H1 (cell line): ENCODE measurements at regions not wholly inside any gene's neighbourhood (a gene's known extent, or its start where the extent isn't known, plus 50 kb on each side); places are given as distances from the start of the nearest gene placed in this dataset.

Experiments
- CTCF ChIA-PET: fragments of 300-600 bp; sonication (Branson Sonifier 250); formaldehyde crosslinking; loops from one replicate; lab custom pipeline; 2021; ENCODE audit not compliant: partially characterized antibody; lab: Charles Lee
- POLR2A ChIA-PET: fragments of 300-600 bp; sonication (Branson Sonifier 250); formaldehyde crosslinking; loops from one replicate; lab custom pipeline; 2021; ENCODE audit warnings: inconsistent platforms; ENCODE audit not compliant: partially characterized antibody; lab: Charles Lee
- DNase-seq, 2 experiments: peaks; one replicate each; pipeline versions ENCODE4 v3.0.0 to v3.0.0-alpha.2; 2010 to 2022; ENCODE audit warnings: low spot score in 2 of 2, low read depth in 1 of 2, mixed read lengths in 1 of 2
- FAIRE-seq: peaks from 2 replicates; lab custom pipeline; 2011; peaks lifted over from hg19 to GRCh38; lab: Jason Lieb, UNC
- H2AFZ ChIP-seq: 2 replicates; pipeline ENCODE4 v1.8.1; 2012; ENCODE audit warnings: low read length, inconsistent platforms
- H2AK5ac ChIP-seq: 2 replicates; pipeline ENCODE4 v1.6.1; 2013; ENCODE audit warnings: low read depth, low read length
- H2BK120ac ChIP-seq: replicated peaks from 2 replicates; pipeline ENCODE3; 2013; ENCODE audit warnings: low read depth, low read length, inconsistent platforms
- H2BK12ac ChIP-seq: 2 replicates; pipeline ENCODE4 v1.6.1; 2013; ENCODE audit warnings: low read depth, low read length
- H2BK15ac ChIP-seq: 2 replicates; pipeline ENCODE4 v1.6.1; 2013; ENCODE audit warnings: low read length
- H2BK20ac ChIP-seq: 2 replicates; pipeline ENCODE4 v1.6.1; 2013; ENCODE audit warnings: low read length
- H2BK5ac ChIP-seq: 2 replicates; pipeline ENCODE4 v1.6.1; 2013; ENCODE audit warnings: low read depth, low read length
- H3K14ac ChIP-seq: 2 replicates; pipeline ENCODE4 v1.6.1; 2013; ENCODE audit warnings: inconsistent platforms; ENCODE audit not compliant: insufficient read length
- H3K18ac ChIP-seq: 2 replicates; pipeline ENCODE4 v1.6.1; 2013; ENCODE audit warnings: low read length; ENCODE audit errors: extremely low read depth
- H3K23ac ChIP-seq: 2 replicates; pipeline ENCODE4 v1.6.1; 2013; ENCODE audit warnings: inconsistent platforms; ENCODE audit not compliant: insufficient read length
- H3K23me2 ChIP-seq: 2 replicates; pipeline ENCODE4 v1.6.1; 2013; ENCODE audit warnings: low read depth, low read length
- H3K27ac ChIP-seq: 2 replicates; pipeline ENCODE4 v1.6.1; 2011; ENCODE audit warnings: low read depth, low read length, inconsistent platforms
- H3K27me3 ChIP-seq, 4 experiments: replicated peaks in 1 of 4; 1 replicate in 1 of 4; 2 replicates in 3 of 4; pipeline versions ENCODE4 v1.6.1 to v1.8.1; 2011 to 2013; ENCODE audit warnings: low read length in 3 of 4, mild to moderate bottlenecking in 3 of 4, inconsistent platforms in 2 of 4, mixed read lengths in 2 of 4, moderate library complexity in 1 of 4; ENCODE audit not compliant: control insufficient read depth in 3 of 4, insufficient read depth in 3 of 4; ENCODE audit errors: extremely low read depth in 1 of 4
- H3K36me3 ChIP-seq, 4 experiments: 2 replicates each; pipeline versions ENCODE4 v1.6.1 to v1.8.1; 2011 to 2013; ENCODE audit warnings: mild to moderate bottlenecking in 4 of 4, low read length in 3 of 4, moderate library complexity in 2 of 4, control low read depth in 1 of 4, inconsistent platforms in 1 of 4; ENCODE audit not compliant: insufficient read depth in 4 of 4, control insufficient read depth in 2 of 4
- H3K4ac ChIP-seq: replicated peaks from 2 replicates; pipeline ENCODE3; 2013; ENCODE audit warnings: low read length, low read depth, mixed read lengths, inconsistent platforms; ENCODE audit not compliant: insufficient read length
- H3K4me1 ChIP-seq, 4 experiments: replicated peaks in 1 of 4; 1 replicate in 1 of 4; 2 replicates in 3 of 4; pipeline versions ENCODE4 v1.6.1 to v1.8.1; 2011 to 2013; ENCODE audit warnings: low read length in 3 of 4, inconsistent platforms in 2 of 4, mixed read lengths in 1 of 4; ENCODE audit not compliant: insufficient read depth in 4 of 4, control insufficient read depth in 3 of 4
- H3K4me2 ChIP-seq, 2 experiments: 2 replicates each; pipeline versions ENCODE4 v1.6.1 to v1.8.1; 2011 to 2013; ENCODE audit warnings: low read depth in 2 of 2, low read length in 2 of 2, control low read depth in 1 of 2, inconsistent platforms in 1 of 2, mild to moderate bottlenecking in 1 of 2; ENCODE audit not compliant: insufficient read depth in 1 of 2
- H3K4me3 ChIP-seq, 4 experiments: fragments of 200-600, 300-600 bp in 1 of 4; sonication (generic), shearing (Covaris generic), sonication (Bioruptor Twin) in 1 of 4; 2 replicates each; pipeline versions ENCODE4 v1.5.1 to v1.8.1; 2011 to 2016; ENCODE audit warnings: low read length in 4 of 4, low read depth in 3 of 4, control low read depth in 2 of 4, inconsistent platforms in 2 of 4, mild to moderate bottlenecking in 2 of 4, mixed read lengths in 1 of 4, moderate library complexity in 1 of 4; ENCODE audit not compliant: insufficient read depth in 2 of 4; ENCODE audit errors: extremely low read depth in 1 of 4
- H3K56ac ChIP-seq: replicated peaks from 2 replicates; pipeline ENCODE3; 2013; ENCODE audit warnings: low read depth, mild to moderate bottlenecking, mixed read lengths, low read length, inconsistent platforms; ENCODE audit not compliant: insufficient read length
- H3K79me1 ChIP-seq: 2 replicates; pipeline ENCODE4 v1.6.1; 2013; ENCODE audit warnings: low read depth, low read length, control low read depth
- H3K79me2 ChIP-seq, 2 experiments: 2 replicates each; pipeline versions ENCODE4 v1.6.1 to v1.8.1; 2012 to 2013; ENCODE audit warnings: low read length in 2 of 2, mild to moderate bottlenecking in 2 of 2, inconsistent platforms in 1 of 2; ENCODE audit not compliant: insufficient read depth in 2 of 2, control insufficient read depth in 1 of 2
- H3K9ac ChIP-seq, 4 experiments: replicated peaks in 1 of 4; 1 replicate in 1 of 4; 2 replicates in 3 of 4; pipeline versions ENCODE4 v1.6.1 to v1.8.1; 2011 to 2013; ENCODE audit warnings: low read depth in 3 of 4, low read length in 3 of 4, control low read depth in 2 of 4, mild to moderate bottlenecking in 2 of 4, moderate library complexity in 2 of 4, inconsistent platforms in 1 of 4; ENCODE audit errors: extremely low read depth in 1 of 4
- H3K9me3 ChIP-seq, 2 experiments: 2 replicates each; pipeline versions ENCODE4 v1.6.1 to v1.8.1; 2012 to 2013; ENCODE audit warnings: mild to moderate bottlenecking in 2 of 2, moderate library complexity in 2 of 2, control low read depth in 1 of 2, inconsistent platforms in 1 of 2, low read depth in 1 of 2, low read length in 1 of 2, mixed read lengths in 1 of 2; ENCODE audit not compliant: insufficient read depth in 2 of 2
- H4K20me1 ChIP-seq, 2 experiments: replicated peaks in 1 of 2; 2 replicates each; pipeline versions ENCODE3 to v1.8.1; 2011 to 2013; ENCODE audit warnings: inconsistent platforms in 2 of 2, low read length in 2 of 2, mild to moderate bottlenecking in 1 of 2; ENCODE audit not compliant: insufficient read depth in 2 of 2, control insufficient read depth in 1 of 2
- H4K5ac ChIP-seq: 2 replicates; pipeline ENCODE4 v1.6.1; 2013; ENCODE audit warnings: low read length, low read depth, mixed read lengths, inconsistent platforms; ENCODE audit not compliant: insufficient read length
- H4K8ac ChIP-seq: 2 replicates; pipeline ENCODE4 v1.8.0; 2013; ENCODE audit warnings: mild to moderate bottlenecking, moderate library complexity, low read length, inconsistent platforms; ENCODE audit not compliant: insufficient read depth; ENCODE audit errors: extremely low read depth
- H4K91ac ChIP-seq: replicated peaks from 2 replicates; pipeline ENCODE3; 2013; ENCODE audit warnings: low read length, mixed read lengths, inconsistent platforms; ENCODE audit not compliant: insufficient read length
- CEBPB ChIP-seq: IDR thresholded peaks from 2 replicates; pipeline ENCODE4 v1.6.1; 2012; ENCODE audit warnings: low read depth, low read length
- CHD1 ChIP-seq: IDR thresholded peaks from 2 replicates; pipeline ENCODE4 v1.6.1; 2012; ENCODE audit warnings: low read depth, low read length, improper control_type of control experiment
- EP300 ChIP-seq, 2 experiments: IDR thresholded peaks; 1 replicate in 1 of 2; 2 replicates in 1 of 2; pipeline ENCODE4 v1.6.1; 2011 to 2012; ENCODE audit warnings: low read depth in 2 of 2, low read length in 2 of 2, mild to moderate bottlenecking in 2 of 2, borderline replicate concordance in 1 of 2, inconsistent platforms in 1 of 2, moderate library complexity in 1 of 2
- KDM5A ChIP-seq: fragments of 200-600 bp; IDR thresholded peaks from 2 replicates; pipeline ENCODE4 v1.7.1; 2012; ENCODE audit warnings: mild to moderate bottlenecking, low read length, inconsistent platforms, mixed read lengths
- NANOG ChIP-seq: IDR thresholded peaks from 2 replicates; pipeline ENCODE4 v1.6.1; 2011; ENCODE audit warnings: low read length, low read depth, mild to moderate bottlenecking, inconsistent platforms; ENCODE audit not compliant: insufficient read depth, poor library complexity, severe bottlenecking
- POLR2AphosphoS5 ChIP-seq: IDR thresholded peaks from 2 replicates; pipeline ENCODE4 v1.6.1; 2011; ENCODE audit warnings: low read depth, low read length
- SIRT6 ChIP-seq: IDR thresholded peaks from one replicate; pipeline ENCODE4 v1.7.1; 2012; ENCODE audit warnings: low read length, inconsistent platforms
- SUZ12 ChIP-seq: fragments of 200-600 bp; sonication (generic); IDR thresholded peaks from 2 replicates; pipeline ENCODE4 v1.6.1; 2012; ENCODE audit warnings: mild to moderate bottlenecking, inconsistent platforms, low read length, moderate library complexity, mixed read lengths
- WGBS, 2 experiments: shearing (Covaris generic) in 1 of 2; methylation state at CpG; one replicate each; pipeline versions ENCODE4 v1.1.6 to v1.1.7; 2013 to 2015; ENCODE audit warnings: low lambda C conversion rate in 2 of 2, mixed read lengths in 2 of 2, inconsistent platforms in 1 of 2, low coverage in 1 of 2, missing lambda C conversion rate in 1 of 2; ENCODE audit not compliant: insufficient replicate concordance in 2 of 2, insufficient coverage in 1 of 2, insufficient read length in 1 of 2; ENCODE audit errors: extremely low coverage in 1 of 2, missing lambda C conversion rate in 1 of 2; 5-methylcytosine and 5-hydroxymethylcytosine counted together

GRCh38 chr10:22850541-22850940, 77.3 kb upstream of the ARMC3 start:
- ChIA-PET POLR2A (no interaction called here), CTCF (no interaction called here)
- Histone ChIP-seq H4K5ac (no peak overlapping the region), H3K9ac (no peak overlapping the region), H3K4me2 (no peak overlapping the region), H2BK5ac (no peak overlapping the region), H3K4ac (no peak overlapping the region), H3K18ac (no peak overlapping the region), H3K4me3 (no peak overlapping the region), H3K14ac (no peak overlapping the region), H3K27ac (no peak overlapping the region), H4K91ac (no peak overlapping the region), H4K8ac (no peak overlapping the region), H3K79me1 (no peaks in the 10 kb centered on the region), H3K23me2 (no peaks in the 10 kb centered on the region), H2BK12ac (no peak overlapping the region), H3K9me3 (no peaks in the 10 kb centered on the region), H3K79me2 (no peaks in the 10 kb centered on the region), H2AFZ (no peak overlapping the region; the same call in 1 of the 2 replicates), H3K56ac (no peak overlapping the region), H2BK15ac (no peak overlapping the region), H3K4me1 (no peaks in the 10 kb centered on the region), H3K27me3 (no peaks in the 10 kb centered on the region), H3K23ac (no peak overlapping the region), H3K36me3 (no peaks in the 10 kb centered on the region), H2BK20ac (no peak overlapping the region), H4K20me1 (no peaks in the 10 kb centered on the region), H2AK5ac (no peak overlapping the region), H2BK120ac (no peak overlapping the region)
- WGBS, 2 experiments = 88% methylated on average over 3 of the region's 3 CpGs; no CpG with 5 or more reads in 1 of the 2 experiments
- DNase-seq (no peak), FAIRE-seq (no peak)
- no peak for TF ChIP-seq EP300 (IDR thresholded peaks at IDR 0.05; ENCODE audit: borderline replicate concordance in 1 of 2, low read depth in 2 of 2, low read length in 2 of 2)
- TF ChIP-seq CHD1 = no peak
- no peak for TF ChIP-seq POLR2AphosphoS5
- no peak for TF ChIP-seq SUZ12
- no peak for TF ChIP-seq NANOG
- no peak for TF ChIP-seq SIRT6
- no peak for TF ChIP-seq CEBPB
- TF ChIP-seq KDM5A = no peak
